Ishikawa (cell line): ENCODE measurements at regions not wholly inside any gene's neighbourhood (a gene's known extent, or its start where the extent isn't known, plus 50 kb on each side); places are given as distances from the start of the nearest gene placed in this dataset.

Experiments
- CEBPB ChIP-seq: IDR thresholded peaks from 2 replicates; pipeline ENCODE4 v1.6.1; 2012
- CREB1 ChIP-seq: IDR thresholded peaks from 2 replicates; pipeline ENCODE4 v1.6.1; 2012; ENCODE audit warnings: low read depth
- EGR1 ChIP-seq: IDR thresholded peaks from 2 replicates; pipeline ENCODE4 v1.6.1; 2012
- EP300 ChIP-seq: IDR thresholded peaks from 2 replicates; pipeline ENCODE4 v1.6.1; 2012; ENCODE audit warnings: borderline replicate concordance
- FOXM1 ChIP-seq: IDR thresholded peaks from 2 replicates; pipeline ENCODE4 v1.6.1; 2012; ENCODE audit warnings: low read depth, borderline replicate concordance
- MAX ChIP-seq: IDR thresholded peaks from 2 replicates; pipeline ENCODE4 v1.6.1; 2012
- NFIC ChIP-seq: IDR thresholded peaks from 2 replicates; pipeline ENCODE4 v1.6.1; 2012
- RAD21 ChIP-seq: IDR thresholded peaks from 2 replicates; pipeline ENCODE4 v1.6.1; 2012; ENCODE audit warnings: low read depth
- REST ChIP-seq: IDR thresholded peaks from 2 replicates; pipeline ENCODE4 v1.6.1; 2012; ENCODE audit warnings: low read depth, mild to moderate bottlenecking
- TAF1 ChIP-seq: IDR thresholded peaks from 2 replicates; pipeline ENCODE4 v1.6.1; 2012; ENCODE audit warnings: low read depth, mild to moderate bottlenecking
- TCF12 ChIP-seq: IDR thresholded peaks from 2 replicates; pipeline ENCODE4 v1.6.1; 2012; ENCODE audit warnings: low read depth
- TEAD4 ChIP-seq: IDR thresholded peaks from 2 replicates; pipeline ENCODE4 v1.6.1; 2012
- USF1 ChIP-seq: IDR thresholded peaks from 2 replicates; pipeline ENCODE4 v1.6.1; 2012
- YY1 ChIP-seq: IDR thresholded peaks from 2 replicates; pipeline ENCODE4 v1.6.1; 2012; ENCODE audit warnings: low read depth
- ZBTB7A ChIP-seq: IDR thresholded peaks from 2 replicates; pipeline ENCODE4 v1.6.1; 2012; ENCODE audit warnings: low read depth

GRCh38 chr12:74957231-74957630 is 252.4 kb downstream of the KCNC2 start:
- TF ChIP-seq USF1 (no peak), ZBTB7A (no peak), TCF12 (no peak), FOXM1 (no peak), CEBPB (no peak), TEAD4 (no peak), REST (no peak), RAD21 (no peak), CREB1 (no peak), NFIC (no peak), EGR1 (no peak)

GRCh38 chr12:74957634-74958033 is 252.0 kb downstream of the KCNC2 start:
- TF ChIP-seq USF1 (no peak), EP300 (no peak), FOXM1 (no peak), CREB1 (no peak), NFIC (no peak), RAD21 (no peak), CEBPB (no peak), TCF12 (no peak), TAF1 (no peak)

- no peak for TF ChIP-seq CEBPB
- no peak for TF ChIP-seq REST
- TF ChIP-seq ZBTB7A: no peak
- no peak for TF ChIP-seq FOXM1
- no peak for TF ChIP-seq TAF1
- TF ChIP-seq EP300: no peak
- no peak for TF ChIP-seq CREB1
- TF ChIP-seq MAX: no peak
- no peak for TF ChIP-seq NFIC
- no peak for TF ChIP-seq EGR1
- no peak for TF ChIP-seq USF1
- TF ChIP-seq TEAD4: no peak
- TF ChIP-seq YY1: no peak
- no peak for TF ChIP-seq TCF12
Measured at GRCh38 chr12:74959657-74960056, 250.0 kb downstream of the KCNC2 start.

- TF ChIP-seq RAD21 (no peak), USF1 (no peak), TAF1 (no peak), TCF12 (no peak), FOXM1 (no peak), CEBPB (no peak), TEAD4 (no peak), REST (no peak)
Measured at GRCh38 chr12:74963304-74963703, 246.3 kb downstream of the KCNC2 start.
